ENCODE measurements at regions not wholly inside any gene's neighbourhood (a gene's known extent, or its start where the extent isn't known, plus 50 kb on each side); places are given as distances from the start of the nearest gene placed in this dataset.

GRCh38 chr12:94813314-94813713, 163.0 kb upstream of the TMCC3 start:
- Histone ChIP-seq H3K4me1 (no peaks in the 10 kb centered on the region), H3K27ac (replicated peaks in 1 of 4) (no peak overlapping the region), H3K36me3 (no peaks in the 10 kb centered on the region), H3K27me3 (no peaks in the 10 kb centered on the region), H3K9me3 (peaks cover 0 to 34% (median 26%) of the 10 kb centered on the region in 4 donors), H3K4me3 (no peak overlapping the region)
- WGBS, result 33% methylated on average over 2 of the region's 2 CpGs
- intact Hi-C loops (cut with DNase I), result no loop called here
- TF ChIP-seq POLR2AphosphoS5 (IDR thresholded peaks at IDR 0.05) (no peak), POLR2A (IDR thresholded peaks at IDR 0.05; ENCODE audit: low read depth) (no peak), CTCF (IDR thresholded peaks at IDR 0.05) (no peak), EP300 (IDR thresholded peaks at IDR 0.05) (no peak)
- no peak for DNase-seq (ENCODE audit: extremely low spot score)

DNA sequence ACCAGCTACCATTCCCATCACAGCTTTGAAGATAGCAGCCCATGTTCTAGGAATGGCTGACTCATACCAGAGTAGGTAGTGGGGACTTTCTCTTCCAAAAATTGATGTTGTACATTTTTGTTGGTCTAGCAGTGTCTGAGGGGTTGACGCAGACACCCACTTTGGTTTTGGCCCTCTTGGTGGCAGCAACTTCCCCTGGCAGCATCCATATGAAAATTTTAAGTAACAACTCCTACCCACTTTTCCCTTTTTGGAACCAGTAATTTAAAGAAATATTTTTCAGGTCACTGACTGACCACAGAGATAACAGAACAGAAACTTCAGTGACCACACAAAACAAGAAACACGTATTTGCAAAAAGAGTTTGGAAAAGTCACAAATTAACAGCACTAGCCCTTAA, 162.0 kb upstream of the TMCC3 start:
- TF ChIP-seq EP300 (IDR thresholded peaks at IDR 0.05) (no peak), CTCF (IDR thresholded peaks at IDR 0.05) (no peak), POLR2AphosphoS5 (IDR thresholded peaks at IDR 0.05) (no peak), POLR2A (IDR thresholded peaks at IDR 0.05; ENCODE audit: low read depth) (no peak)
- Histone ChIP-seq H3K27me3 (no peaks in the 10 kb centered on the region), H3K9me3 (peaks cover 0 to 34% (median 26%) of the 10 kb centered on the region in 4 donors), H3K4me3 (no peak overlapping the region), H3K4me1 (no peaks in the 10 kb centered on the region), H3K27ac (replicated peaks in 1 of 4) (no peak overlapping the region), H3K36me3 (no peaks in the 10 kb centered on the region)
- intact Hi-C loops (cut with DNase I), result no loop called here
- no peak for DNase-seq (ENCODE audit: extremely low spot score)
- 50% methylated on average over 2 of the region's 2 CpGs for WGBS

DNA sequence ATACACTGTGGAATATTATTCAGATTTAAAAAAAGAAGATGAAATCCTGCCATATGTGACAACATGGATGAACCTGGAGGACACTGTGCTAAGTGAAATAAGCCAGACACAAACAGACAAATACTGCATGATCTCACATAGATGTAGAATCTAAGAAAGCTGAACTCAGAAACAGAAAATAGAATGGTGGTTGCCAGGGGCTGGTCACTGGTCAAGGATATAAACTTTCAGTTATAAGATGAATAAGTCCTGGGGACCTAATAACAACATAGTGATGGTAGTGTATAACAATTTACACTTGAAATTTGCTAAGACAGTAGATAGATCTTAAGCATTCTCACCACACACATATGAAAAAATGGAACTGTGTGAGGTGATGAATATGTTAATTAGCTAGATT, 161.3 kb upstream of the TMCC3 start:
- no peak for DNase-seq (ENCODE audit: extremely low spot score)
- TF ChIP-seq POLR2AphosphoS5 (IDR thresholded peaks at IDR 0.05) (no peak), POLR2A (IDR thresholded peaks at IDR 0.05; ENCODE audit: low read depth) (no peak), CTCF (IDR thresholded peaks at IDR 0.05) (no peak), EP300 (IDR thresholded peaks at IDR 0.05) (no peak)
- no peaks in the 10 kb centered on the region for H3K36me3 ChIP-seq
- H3K27me3 ChIP-seq, result no peaks in the 10 kb centered on the region
- no peaks in the 10 kb centered on the region for H3K4me1 ChIP-seq
- no peak overlapping the region for H3K27ac ChIP-seq (replicated peaks in 1 of 4)
- no peak overlapping the region for H3K4me3 ChIP-seq
- intact Hi-C loops (cut with DNase I), result no loop called here
- H3K9me3 ChIP-seq, result peaks cover 0 to 34% (median 26%) of the 10 kb centered on the region in 4 donors

DNA sequence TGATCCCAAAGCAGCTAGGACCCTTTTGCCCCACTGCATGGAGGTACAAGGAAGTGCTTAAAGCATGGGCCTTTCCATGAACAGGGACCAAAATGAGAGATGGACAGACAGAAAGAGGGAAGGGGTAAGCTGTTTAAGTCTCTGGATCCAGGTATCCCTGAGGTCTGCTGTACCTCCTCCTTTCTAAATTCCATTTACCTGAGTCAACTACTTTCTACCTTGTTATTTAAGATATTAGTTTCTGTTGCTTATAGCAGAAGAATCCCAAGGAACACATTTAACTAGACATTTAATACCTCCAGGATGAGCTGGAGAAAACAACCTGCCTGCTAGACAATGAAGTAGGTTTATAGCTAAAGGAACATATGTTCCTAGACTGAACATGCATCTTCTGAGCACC, 157.6 kb upstream of the TMCC3 start:
- H3K27ac ChIP-seq (replicated peaks in 1 of 4), result no peak overlapping the region
- TF ChIP-seq CTCF (IDR thresholded peaks at IDR 0.05) (no peak), EP300 (IDR thresholded peaks at IDR 0.05) (no peak), POLR2AphosphoS5 (IDR thresholded peaks at IDR 0.05) (no peak), POLR2A (IDR thresholded peaks at IDR 0.05; ENCODE audit: low read depth) (no peak)

GRCh38 chr12:94806617-94807016, 156.3 kb upstream of the TMCC3 start:
- intact Hi-C loops (cut with DNase I), result no loop called here
- Histone ChIP-seq H3K4me3 (no peak overlapping the region), H3K27me3 (no peaks in the 10 kb centered on the region), H3K36me3 (no peaks in the 10 kb centered on the region), H3K4me1 (peaks cover 0 to 13% (median 5%) of the 10 kb centered on the region in 4 donors), H3K9me3 (peaks cover 0 to 8% (median 4%) of the 10 kb centered on the region in 4 donors), H3K27ac (replicated peaks in 1 of 4) (no peak overlapping the region)
- DNase-seq (ENCODE audit: extremely low spot score), result no peak
- 93% methylated on average over 6 of the region's 6 CpGs for WGBS
- TF ChIP-seq POLR2AphosphoS5 (IDR thresholded peaks at IDR 0.05), result no peak
- TF ChIP-seq EP300 (IDR thresholded peaks at IDR 0.05), result no peak
- TF ChIP-seq CTCF (IDR thresholded peaks at IDR 0.05), result no peak
- TF ChIP-seq POLR2A (IDR thresholded peaks at IDR 0.05; ENCODE audit: low read depth), result no peak

More for the DNA sequence above, 157.6 kb upstream of the TMCC3 start:
- Histone ChIP-seq H3K9me3 (peaks cover 0 to 18% (median 13%) of the 10 kb centered on the region in 4 donors), H3K36me3 (no peaks in the 10 kb centered on the region), H3K4me3 (no peak overlapping the region), H3K4me1 (peaks cover 0 to 13% (median 5%) of the 10 kb centered on the region in 4 donors), H3K27me3 (no peaks in the 10 kb centered on the region)
- DNase-seq (ENCODE audit: extremely low spot score), result no peak
- intact Hi-C loops (cut with DNase I), result no loop called here

Measured in esophagus muscularis mucosa (tissue), 4 donors.